SK-N-MC (cell line): ENCODE measurements at regions not wholly inside any gene's neighbourhood (a gene's known extent, or its start where the extent isn't known, plus 50 kb on each side); places are given as distances from the start of the nearest gene placed in this dataset.

Source experiments
- EZH2 ChIP-seq: fragments of 200-600 bp; sonication (generic); IDR thresholded peaks from one replicate; pipeline ENCODE4 v1.6.1; 2017; ENCODE audit warnings: antibody characterized with exemption
- POLR2AphosphoS5 ChIP-seq: IDR thresholded peaks from 2 replicates; pipeline ENCODE4 v1.6.1; 2012; ENCODE audit warnings: mild to moderate bottlenecking, low read depth, low read length, borderline replicate concordance

DNA sequence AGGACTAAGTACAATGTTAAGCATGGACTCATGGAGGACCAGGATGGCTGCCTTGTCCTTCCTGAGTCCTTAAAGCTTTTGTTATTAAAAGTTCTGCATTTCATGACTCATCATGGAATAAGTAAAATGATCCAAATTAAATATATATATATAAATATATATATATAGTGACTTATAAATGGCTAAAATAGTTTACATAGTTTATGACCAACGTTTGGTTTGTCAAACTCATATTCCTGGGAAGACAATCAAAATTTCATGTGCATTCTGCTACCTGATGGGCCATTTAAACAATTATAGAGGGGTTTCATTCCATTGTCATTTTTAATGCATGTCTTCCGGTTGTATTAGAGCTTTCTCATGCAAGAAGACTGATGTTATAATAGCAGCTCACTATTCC is 1190.7 kb downstream of the FSCB start:
- no peak for TF ChIP-seq EZH2
- TF ChIP-seq POLR2AphosphoS5 = no peak
